MG63 (cell line): ENCODE measurements at regions not wholly inside any gene's neighbourhood (a gene's known extent, or its start where the extent isn't known, plus 50 kb on each side); places are given as distances from the start of the nearest gene placed in this dataset.

Experiments used
- DNase-seq: peaks from one replicate; pipeline ENCODE4 v3.0.0-alpha.2; 2020
- H3K27me3 ChIP-seq: fragments of 250-450 bp; sonication (Bioruptor Pico); 2 replicates; pipeline ENCODE4 v1.5.1; 2020; ENCODE audit warnings: mild to moderate bottlenecking, moderate library complexity
- H3K36me3 ChIP-seq: fragments of 250-450 bp; sonication (Bioruptor Pico); 2 replicates; pipeline ENCODE4 v1.5.1; 2020; ENCODE audit warnings: mild to moderate bottlenecking, moderate library complexity
- H3K4me3 ChIP-seq: fragments of 250-450 bp; sonication (Bioruptor Pico); 2 replicates; pipeline ENCODE4 v1.5.1; 2020; ENCODE audit warnings: mild to moderate bottlenecking, moderate library complexity
- H3K9me3 ChIP-seq: fragments of 250-450 bp; sonication (Bioruptor Pico); 2 replicates; pipeline ENCODE4 v1.5.1; 2020; ENCODE audit warnings: mild to moderate bottlenecking, moderate library complexity

DNA sequence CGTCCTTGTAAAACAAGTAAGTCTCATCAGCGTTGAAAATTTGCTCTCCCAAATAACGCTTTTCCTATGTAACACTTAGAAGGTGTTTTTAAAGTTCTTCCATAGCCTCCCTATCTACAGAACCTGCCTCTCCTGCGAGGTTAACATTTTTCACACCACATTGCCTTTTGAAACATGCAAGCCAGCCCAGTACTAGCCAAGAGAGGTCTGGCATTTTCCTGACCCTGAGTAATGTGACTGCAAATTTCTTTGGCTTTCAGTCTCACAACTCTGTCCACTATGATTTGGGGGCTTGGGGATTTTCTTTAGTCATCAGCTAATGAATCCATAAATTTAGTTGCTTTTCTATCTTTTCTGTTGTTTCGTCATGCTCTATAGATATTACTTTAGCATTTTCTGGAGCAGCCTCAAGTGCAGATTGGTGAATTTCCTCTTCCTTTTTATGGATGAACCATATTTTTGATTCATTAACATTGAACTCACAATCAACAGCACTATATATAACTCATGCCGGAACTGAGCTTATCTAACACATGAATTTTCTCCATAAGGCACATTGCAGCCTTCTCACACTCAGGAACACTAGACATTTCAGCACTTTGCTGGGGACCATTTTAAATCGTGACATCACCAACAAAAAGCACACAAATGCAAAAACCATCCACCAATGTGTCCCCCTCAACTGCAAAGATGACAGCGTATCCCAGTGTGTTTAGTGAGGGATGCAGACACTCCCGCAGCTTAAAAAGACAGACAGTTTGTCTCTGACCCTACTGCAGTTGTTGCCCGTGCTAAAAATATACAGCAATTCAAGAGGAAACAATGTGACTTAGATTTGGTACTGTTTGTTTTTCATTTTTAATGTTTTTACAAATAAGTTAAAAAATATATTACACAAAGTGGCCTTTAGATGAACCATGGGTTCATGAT is 77.2 kb upstream of the SPATA31C2 start:
- no peaks in the 10 kb centered on the region for H3K27me3 ChIP-seq
- H3K4me3 ChIP-seq: no peak overlapping the region
- no peak for DNase-seq
- H3K9me3 ChIP-seq: 0 out of 2 replicates have a peak, but pooled peaks cover 3% of the 10 kb centered on the region
- H3K36me3 ChIP-seq: no peaks in the 10 kb centered on the region

DNA sequence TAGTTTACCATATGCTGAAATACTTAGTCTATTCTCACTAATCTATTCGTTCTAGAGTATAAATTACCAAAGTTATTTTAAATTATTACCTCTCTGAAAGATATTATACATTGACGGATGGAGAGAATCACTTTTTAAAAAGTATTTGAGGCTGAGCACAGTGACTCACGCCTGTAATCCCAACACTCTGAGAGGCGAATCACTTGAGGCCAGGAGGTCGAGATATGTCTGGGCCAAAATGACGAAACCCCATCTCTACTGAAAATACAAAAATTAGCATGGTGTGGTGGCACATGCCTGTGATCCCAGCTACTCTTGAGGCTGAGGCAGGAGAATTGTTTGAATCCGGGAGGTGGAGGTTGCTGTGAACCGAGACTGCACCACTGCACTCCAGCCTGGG is 64.0 kb upstream of the SPATA31C2 start:
- DNase-seq: no peak
- H3K36me3 ChIP-seq: no peaks in the 10 kb centered on the region
- no peaks in the 10 kb centered on the region for H3K27me3 ChIP-seq
- no peaks in the 10 kb centered on the region for H3K9me3 ChIP-seq
- H3K4me3 ChIP-seq: no peak overlapping the region

DNA sequence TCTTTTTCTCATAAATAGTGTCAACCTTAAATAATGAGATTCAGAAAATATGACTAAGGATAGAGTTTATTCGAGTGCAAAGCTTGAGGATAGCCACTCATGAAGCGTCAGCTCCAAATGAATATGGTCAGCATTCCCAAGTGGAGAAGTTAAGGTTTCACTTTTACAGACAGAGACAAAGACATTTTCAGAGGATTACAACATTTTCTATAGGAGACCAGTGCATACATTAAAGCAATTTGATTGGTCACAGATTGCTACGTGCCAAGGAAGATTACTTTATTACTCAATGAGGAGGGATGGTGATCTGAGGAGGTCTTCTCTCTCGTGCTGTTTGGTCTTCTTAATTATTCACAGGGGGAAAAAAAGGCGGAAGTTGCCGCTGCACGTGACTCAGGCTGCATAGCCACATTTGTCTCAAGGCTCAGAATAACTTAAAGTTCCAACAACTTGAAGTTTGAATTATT is 60.1 kb upstream of the SPATA31C2 start:
- no peaks in the 10 kb centered on the region for H3K27me3 ChIP-seq
- peak; percentile 54 for DNase-seq
- no peaks in the 10 kb centered on the region for H3K36me3 ChIP-seq

DNA sequence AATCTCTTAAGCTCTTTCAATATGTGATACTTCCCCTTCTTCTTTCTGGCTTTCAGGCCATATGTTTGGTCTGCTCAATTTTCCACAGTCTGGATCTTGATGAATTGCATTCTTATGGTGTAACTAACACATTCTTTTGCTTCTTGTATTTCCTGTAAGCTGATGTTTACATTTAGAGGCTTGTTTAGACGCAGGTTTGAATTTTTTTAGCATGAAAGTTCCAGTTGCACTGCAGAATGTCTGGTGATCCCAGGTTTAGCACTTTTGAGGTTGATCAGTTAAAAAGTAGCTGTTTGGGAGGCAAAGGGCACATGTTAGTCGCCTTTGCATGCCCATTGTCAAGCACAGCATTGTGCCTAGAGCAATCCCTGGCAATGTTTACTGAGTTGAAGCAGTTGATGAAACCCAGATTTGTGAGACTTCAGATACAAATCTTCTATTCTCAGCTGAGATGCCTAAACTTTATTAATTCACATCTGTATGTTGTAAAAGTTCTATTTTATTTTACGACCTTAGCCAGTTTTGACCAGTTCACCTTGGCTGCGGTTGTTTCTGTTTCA is 59.6 kb upstream of the SPATA31C2 start:
- Histone ChIP-seq H3K4me3 (peak overlapping the region; percentile 30), H3K27me3 (no peaks in the 10 kb centered on the region), H3K36me3 (no peaks in the 10 kb centered on the region), H3K9me3 (no peaks in the 10 kb centered on the region)
- peak; percentile 32 for DNase-seq

More for the DNA sequence above, 60.1 kb upstream of the SPATA31C2 start:
- H3K4me3 ChIP-seq: peak overlapping the region; percentile 30
- H3K9me3 ChIP-seq: no peaks in the 10 kb centered on the region

DNA sequence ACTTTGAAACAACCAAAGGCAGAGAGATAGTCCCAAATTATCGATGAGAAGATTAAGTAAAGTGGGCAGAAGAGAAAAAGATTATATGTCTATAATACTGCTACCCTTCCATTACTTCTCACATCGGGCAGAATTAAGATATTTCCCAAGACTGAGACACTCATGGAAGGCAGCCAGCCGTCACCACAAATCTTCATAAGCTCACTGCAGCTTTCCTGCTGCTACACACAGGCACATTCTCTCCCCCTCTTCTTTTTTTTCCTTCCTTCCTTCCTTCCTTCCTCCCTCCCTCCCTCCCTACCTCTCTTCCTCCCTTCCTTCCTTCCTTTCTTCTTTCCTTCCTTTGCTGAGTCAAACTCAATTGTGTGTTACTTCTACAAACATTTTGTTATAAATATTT is 58.7 kb upstream of the SPATA31C2 start:
- Histone ChIP-seq H3K4me3 (no peak overlapping the region), H3K9me3 (no peaks in the 10 kb centered on the region), H3K36me3 (no peaks in the 10 kb centered on the region), H3K27me3 (no peaks in the 10 kb centered on the region)
- peak; percentile 70 for DNase-seq

DNA sequence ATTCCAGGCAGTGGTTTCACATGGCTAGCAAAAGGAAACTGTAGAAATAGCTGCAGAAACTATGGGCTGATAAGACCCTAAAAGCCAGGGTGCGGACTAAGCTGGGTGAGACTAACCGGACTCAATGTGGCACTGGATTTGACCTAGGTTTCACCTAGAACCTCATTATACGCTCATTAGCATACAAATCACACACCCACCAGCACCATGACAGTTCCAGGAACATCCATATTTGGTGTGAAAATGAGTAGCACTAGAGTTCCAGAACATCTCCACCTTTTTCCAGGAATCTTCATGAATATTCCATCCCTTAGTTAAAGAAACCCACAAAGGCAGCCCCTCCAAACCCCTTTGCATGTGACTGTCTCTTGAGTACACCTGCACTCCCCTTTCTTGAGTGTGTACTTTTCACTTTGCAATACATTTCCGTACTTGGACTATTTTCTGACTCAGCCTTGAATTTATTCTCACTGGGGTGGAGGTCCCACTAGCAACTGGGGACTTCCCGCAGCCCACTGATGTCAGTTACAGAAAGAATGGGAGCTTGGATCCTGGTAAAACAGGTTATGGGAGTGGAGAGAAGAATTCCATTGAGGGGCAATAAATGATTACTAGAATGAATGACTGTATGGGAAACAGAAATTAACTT is 58.0 kb upstream of the SPATA31C2 start:
- Histone ChIP-seq H3K27me3 (no peaks in the 10 kb centered on the region), H3K4me3 (no peak overlapping the region), H3K36me3 (no peaks in the 10 kb centered on the region), H3K9me3 (no peaks in the 10 kb centered on the region)
- DNase-seq: no peak

DNA sequence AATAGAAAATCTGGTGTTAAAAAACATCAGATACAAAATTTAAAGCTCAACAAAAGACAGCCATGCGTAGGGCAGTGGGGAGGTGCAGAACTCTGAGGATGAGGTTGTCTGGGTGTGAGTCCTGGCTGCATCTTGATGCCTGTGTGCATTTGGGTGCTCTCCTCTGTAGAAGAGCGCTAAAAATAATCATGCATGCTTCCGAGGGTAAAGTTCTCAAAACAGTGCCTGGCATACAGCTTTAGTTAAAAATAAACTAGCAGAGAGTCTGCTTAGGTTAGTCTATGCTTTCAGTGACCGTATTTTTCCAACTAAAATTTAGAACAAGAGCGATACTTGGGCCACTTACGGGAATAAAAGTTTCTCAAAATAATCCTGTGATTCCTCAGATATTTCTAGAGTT is 55.5 kb upstream of the SPATA31C2 start:
- Histone ChIP-seq H3K27me3 (no peaks in the 10 kb centered on the region), H3K4me3 (no peak overlapping the region), H3K36me3 (no peaks in the 10 kb centered on the region), H3K9me3 (no peaks in the 10 kb centered on the region)
- no peak for DNase-seq

DNA sequence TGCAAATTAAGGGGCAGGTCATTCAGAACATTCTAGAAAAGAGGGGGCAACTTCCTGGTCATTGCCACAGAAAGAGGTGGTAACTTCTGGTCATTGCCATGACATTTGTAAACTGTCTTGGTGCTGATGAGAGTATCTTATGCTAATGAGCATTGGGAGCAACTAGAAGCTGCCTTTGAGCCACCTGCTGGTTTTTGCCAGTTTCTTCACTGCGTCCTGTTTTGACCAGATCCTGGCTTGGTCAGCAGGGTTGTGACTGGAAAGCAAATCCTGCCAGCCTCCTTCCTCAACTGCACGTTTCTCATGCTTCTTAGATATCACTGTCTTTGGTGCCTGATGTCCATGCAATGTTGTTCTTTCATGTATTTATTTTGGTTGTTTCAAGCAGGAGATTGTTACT is 53.2 kb upstream of the SPATA31C2 start:
- H3K36me3 ChIP-seq: no peaks in the 10 kb centered on the region
- no peaks in the 10 kb centered on the region for H3K9me3 ChIP-seq
- H3K27me3 ChIP-seq: no peaks in the 10 kb centered on the region
- no peak overlapping the region for H3K4me3 ChIP-seq
- no peak for DNase-seq

DNA sequence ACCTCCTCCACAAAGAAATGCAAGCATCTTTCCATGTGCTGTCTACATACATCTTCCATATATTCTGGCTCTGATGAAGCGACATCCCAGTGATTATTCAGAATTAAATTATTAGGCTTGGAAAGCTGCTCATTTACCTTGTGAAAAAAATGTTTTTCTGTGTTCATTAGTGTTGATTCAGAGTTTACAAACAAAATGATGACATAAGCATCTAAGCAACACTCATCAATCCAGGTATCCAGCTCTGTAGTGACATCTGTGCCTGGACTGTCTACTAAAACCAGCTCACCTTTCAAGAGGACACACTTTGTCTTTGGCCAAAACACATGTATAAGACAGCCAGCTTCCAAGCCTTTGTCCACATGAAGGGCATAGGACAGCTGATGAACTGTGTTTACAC is 51.1 kb upstream of the SPATA31C2 start:
- no peak for DNase-seq
- no peak overlapping the region for H3K4me3 ChIP-seq
- no peaks in the 10 kb centered on the region for H3K36me3 ChIP-seq
- H3K27me3 ChIP-seq: no peaks in the 10 kb centered on the region
- no peaks in the 10 kb centered on the region for H3K9me3 ChIP-seq
